WTC11 (cell line): ENCODE measurements at regions not wholly inside any gene's neighbourhood (a gene's known extent, or its start where the extent isn't known, plus 50 kb on each side); places are given as distances from the start of the nearest gene placed in this dataset.
A peak's percentile ranks its signal among the peaks of the same experiment; 100 is the strongest.

Experiments used
- ATAC-seq: fragments of 200-7000 bp; cut with Tn5 transposase; 2 replicates; pipeline ENCODE4 v1.10.0; 2021; ENCODE audit warnings: mild to moderate bottlenecking, moderate library complexity
- CTCF ChIA-PET: fragments of 300-600 bp; sonication (Branson Sonifier 250); formaldehyde crosslinking; loops from one replicate; lab custom pipeline; 2021; ENCODE audit warnings: antibody characterized with exemption; lab: Charles Lee
- POLR2A ChIA-PET: fragments of 350-600 bp; sonication (Branson Sonifier 250); formaldehyde crosslinking; loops from one replicate; lab custom pipeline; 2021; ENCODE audit warnings: antibody characterized with exemption; lab: Charles Lee
- DNase-seq: peaks from one replicate; pipeline ENCODE4 v3.0.0; 2021; ENCODE audit warnings: low spot score
- H3K27ac Mint-ChIP-seq: 2 replicates; pipeline ENCODE4 v1.8.0; 2021; ENCODE audit warnings: mixed read lengths
- H3K27me3 Mint-ChIP-seq: 2 replicates; pipeline ENCODE4 v1.8.0; 2021; ENCODE audit warnings: low read depth, mild to moderate bottlenecking, moderate library complexity, mixed read lengths
- H3K36me3 Mint-ChIP-seq: 2 replicates; pipeline ENCODE4 v1.8.0; 2021; ENCODE audit warnings: mixed read lengths
- H3K4me1 Mint-ChIP-seq: 2 replicates; pipeline ENCODE4 v1.8.0; 2022; ENCODE audit warnings: mixed read lengths
- H3K4me3 Mint-ChIP-seq: 2 replicates; pipeline ENCODE4 v1.8.0; 2021; ENCODE audit warnings: mild to moderate bottlenecking, moderate library complexity, mixed read lengths
- H3K9me3 Mint-ChIP-seq: 2 replicates; pipeline ENCODE4 v1.8.0; 2021; ENCODE audit warnings: mixed read lengths
- AFF4 ChIP-seq: sonication (generic); formaldehyde crosslinking; IDR thresholded peaks from 2 replicates; pipeline ENCODE4 v1.8.1; 2023; ENCODE audit warnings: mild to moderate bottlenecking, missing genetic modification reagents, borderline replicate concordance
- CREM ChIP-seq: sonication (generic); formaldehyde crosslinking; IDR thresholded peaks from 2 replicates; pipeline ENCODE4 v1.8.1; 2022; ENCODE audit warnings: mild to moderate bottlenecking, missing genetic modification reagents, moderate library complexity
- ELF4 ChIP-seq: sonication (generic); formaldehyde crosslinking; IDR thresholded peaks from 2 replicates; pipeline ENCODE4 v1.8.1; 2022; ENCODE audit warnings: low read depth, mild to moderate bottlenecking, moderate library complexity, missing genetic modification reagents
- FOXJ3 ChIP-seq: sonication (generic); formaldehyde crosslinking; IDR thresholded peaks from 2 replicates; pipeline ENCODE4 v1.9.0; 2021; ENCODE audit warnings: missing genetic modification reagents, mild to moderate bottlenecking, borderline replicate concordance
- GABPB1 ChIP-seq: sonication (generic); formaldehyde crosslinking; IDR thresholded peaks from 2 replicates; pipeline ENCODE4 v1.8.1; 2023; ENCODE audit warnings: mild to moderate bottlenecking, missing genetic modification reagents
- IRF2 ChIP-seq: sonication (generic); formaldehyde crosslinking; IDR thresholded peaks from 2 replicates; pipeline ENCODE4 v1.8.0; 2022; ENCODE audit warnings: low read depth, missing genetic modification reagents, borderline replicate concordance
- MXD4 ChIP-seq: fragments of 250-450 bp; sonication (Bioruptor Pico); IDR thresholded peaks from 2 replicates; pipeline ENCODE4 v1.8.0; 2021; ENCODE audit warnings: mild to moderate bottlenecking, moderate library complexity, borderline replicate concordance
- NR2C2 ChIP-seq: sonication (generic); formaldehyde crosslinking; IDR thresholded peaks from 2 replicates; pipeline ENCODE4 v1.8.0; 2022; ENCODE audit warnings: mild to moderate bottlenecking, missing genetic modification reagents
- RELA ChIP-seq: sonication (generic); formaldehyde crosslinking; IDR thresholded peaks from 2 replicates; pipeline ENCODE4 v1.8.1; 2022; ENCODE audit warnings: missing genetic modification reagents, mild to moderate bottlenecking, borderline replicate concordance
- RORB ChIP-seq: fragments of 250-450 bp; sonication (Bioruptor Pico); IDR thresholded peaks from 2 replicates; pipeline ENCODE4 v1.9.0; 2021; ENCODE audit warnings: mild to moderate bottlenecking
- SMAD3 ChIP-seq: sonication (generic); formaldehyde crosslinking; IDR thresholded peaks from 2 replicates; pipeline ENCODE4 v1.8.0; 2022; ENCODE audit warnings: missing genetic modification reagents, mild to moderate bottlenecking, borderline replicate concordance
- TP53 ChIP-seq: sonication (generic); formaldehyde crosslinking; IDR thresholded peaks from 2 replicates; pipeline ENCODE4 v1.8.1; 2023; ENCODE audit warnings: mild to moderate bottlenecking, missing genetic modification reagents
- USF2 ChIP-seq: sonication (generic); formaldehyde crosslinking; IDR thresholded peaks from 2 replicates; pipeline ENCODE4 v1.8.1; 2023; ENCODE audit warnings: mild to moderate bottlenecking, missing genetic modification reagents, moderate library complexity
- ZNF416 ChIP-seq: fragments of 250-450 bp; sonication (Bioruptor Pico); IDR thresholded peaks from 2 replicates; pipeline ENCODE4 v1.9.0; 2021; ENCODE audit warnings: mild to moderate bottlenecking, inconsistent platforms
- ZNF423 ChIP-seq: fragments of 250-450 bp; sonication (Bioruptor Pico); IDR thresholded peaks from 2 replicates; pipeline ENCODE4 v2.1.2; 2022; ENCODE audit warnings: mild to moderate bottlenecking, moderate library complexity
- TF ChIP-seq, protein P1 (sequence below): sonication (generic); formaldehyde crosslinking; IDR thresholded peaks from 2 replicates; pipeline ENCODE4 v1.8.1; 2023; ENCODE audit warnings: mild to moderate bottlenecking, missing genetic modification reagents, moderate library complexity
- TF ChIP-seq, protein P2 (sequence below): sonication (generic); formaldehyde crosslinking; IDR thresholded peaks from 2 replicates; pipeline ENCODE4 v1.8.0; 2022; ENCODE audit warnings: missing genetic modification reagents
- TF ChIP-seq, protein P3 (sequence below): sonication (generic); formaldehyde crosslinking; IDR thresholded peaks from 2 replicates; pipeline ENCODE4 v1.8.0; 2022; ENCODE audit warnings: mild to moderate bottlenecking, missing genetic modification reagents
- TF ChIP-seq, protein P4 (sequence below): sonication (generic); formaldehyde crosslinking; IDR thresholded peaks from 2 replicates; pipeline ENCODE4 v1.8.0; 2023; ENCODE audit warnings: missing genetic modification reagents

GRCh38 chr5:141772281-141772680 lies 90.3 kb upstream of the ARAP3 start (continued):
- TF ChIP-seq, protein P1, sequence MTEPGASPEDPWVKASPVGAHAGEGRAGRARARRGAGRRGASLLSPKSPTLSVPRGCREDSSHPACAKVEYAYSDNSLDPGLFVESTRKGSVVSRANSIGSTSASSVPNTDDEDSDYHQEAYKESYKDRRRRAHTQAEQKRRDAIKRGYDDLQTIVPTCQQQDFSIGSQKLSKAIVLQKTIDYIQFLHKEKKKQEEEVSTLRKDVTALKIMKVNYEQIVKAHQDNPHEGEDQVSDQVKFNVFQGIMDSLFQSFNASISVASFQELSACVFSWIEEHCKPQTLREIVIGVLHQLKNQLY (CRISPR knock-in tag): no peak
- no peak for TF ChIP-seq SMAD3 (CRISPR knock-in tag)

GRCh38 chr5:141771562-141771961 lies 89.5 kb upstream of the ARAP3 start:
- Mint-ChIP-seq H3K9me3 (peaks cover 8% of the 10 kb centered on the region), H3K4me1 (peaks cover 20% of the 10 kb centered on the region), H3K27ac (no peak overlapping the region), H3K27me3 (peaks cover 2% of the 10 kb centered on the region; the same call in 1 of the 2 replicates), H3K36me3 (no peaks in the 10 kb centered on the region), H3K4me3 (no peak overlapping the region)
- DNase-seq (no peak), ATAC-seq (no peak)
- CTCF ChIA-PET: interaction anchor here (0.6 to 3.6 kb wide), 12 partner anchors 9 to 107 kb away, joined by 3 to 24 read pairs (median 3); partner anchors contain the start of gene PCDH1
- POLR2A ChIA-PET: interaction anchor here (1.9 kb wide), 1 partner anchor 40 kb away, joined by 4 read pairs; no protein-coding TSS in a partner anchor
- TF ChIP-seq, protein P2, sequence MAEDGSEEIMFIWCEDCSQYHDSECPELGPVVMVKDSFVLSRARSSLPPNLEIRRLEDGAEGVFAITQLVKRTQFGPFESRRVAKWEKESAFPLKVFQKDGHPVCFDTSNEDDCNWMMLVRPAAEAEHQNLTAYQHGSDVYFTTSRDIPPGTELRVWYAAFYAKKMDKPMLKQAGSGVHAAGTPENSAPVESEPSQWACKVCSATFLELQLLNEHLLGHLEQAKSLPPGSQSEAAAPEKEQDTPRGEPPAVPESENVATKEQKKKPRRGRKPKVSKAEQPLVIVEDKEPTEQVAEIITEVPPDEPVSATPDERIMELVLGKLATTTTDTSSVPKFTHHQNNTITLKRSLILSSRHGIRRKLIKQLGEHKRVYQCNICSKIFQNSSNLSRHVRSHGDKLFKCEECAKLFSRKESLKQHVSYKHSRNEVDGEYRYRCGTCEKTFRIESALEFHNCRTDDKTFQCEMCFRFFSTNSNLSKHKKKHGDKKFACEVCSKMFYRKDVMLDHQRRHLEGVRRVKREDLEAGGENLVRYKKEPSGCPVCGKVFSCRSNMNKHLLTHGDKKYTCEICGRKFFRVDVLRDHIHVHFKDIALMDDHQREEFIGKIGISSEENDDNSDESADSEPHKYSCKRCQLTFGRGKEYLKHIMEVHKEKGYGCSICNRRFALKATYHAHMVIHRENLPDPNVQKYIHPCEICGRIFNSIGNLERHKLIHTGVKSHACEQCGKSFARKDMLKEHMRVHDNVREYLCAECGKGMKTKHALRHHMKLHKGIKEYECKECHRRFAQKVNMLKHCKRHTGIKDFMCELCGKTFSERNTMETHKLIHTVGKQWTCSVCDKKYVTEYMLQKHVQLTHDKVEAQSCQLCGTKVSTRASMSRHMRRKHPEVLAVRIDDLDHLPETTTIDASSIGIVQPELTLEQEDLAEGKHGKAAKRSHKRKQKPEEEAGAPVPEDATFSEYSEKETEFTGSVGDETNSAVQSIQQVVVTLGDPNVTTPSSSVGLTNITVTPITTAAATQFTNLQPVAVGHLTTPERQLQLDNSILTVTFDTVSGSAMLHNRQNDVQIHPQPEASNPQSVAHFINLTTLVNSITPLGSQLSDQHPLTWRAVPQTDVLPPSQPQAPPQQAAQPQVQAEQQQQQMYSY (CRISPR knock-in tag): 0 out of 2 replicates have a peak, but pooled peaks have one; percentile 45
- TF ChIP-seq RELA (no peak), FOXJ3 (no peak), ZNF423 (CRISPR knock-in tag) (no peak)

GRCh38 chr5:141771031-141771430 lies 89.0 kb upstream of the ARAP3 start:
- CTCF ChIA-PET: interaction anchor here (0.8 to 3.6 kb wide), 7 partner anchors 13 to 71 kb away, joined by 3 to 24 read pairs (median 4); no protein-coding TSS in a partner anchor
- DNase-seq: no peak
- Mint-ChIP-seq H3K27me3 (peaks cover 2% of the 10 kb centered on the region; the same call in 1 of the 2 replicates), H3K4me3 (no peak overlapping the region), H3K36me3 (no peaks in the 10 kb centered on the region), H3K9me3 (peaks cover 5% of the 10 kb centered on the region; the same call in 1 of the 2 replicates), H3K27ac (no peak overlapping the region), H3K4me1 (peaks cover 20% of the 10 kb centered on the region)
- POLR2A ChIA-PET: interaction anchor here (1.9 kb wide), 1 partner anchor 41 kb away, joined by 4 read pairs; no protein-coding TSS in a partner anchor
- TF ChIP-seq IRF2 (CRISPR knock-in tag) (no peak), ELF4 (no peak), ZNF416 (CRISPR knock-in tag) (no peak), AFF4 (CRISPR knock-in tag) (no peak), USF2 (CRISPR knock-in tag) (no peak), TP53 (CRISPR knock-in tag) (no peak), NR2C2 (CRISPR knock-in tag) (no peak), GABPB1 (no peak), CREM (CRISPR knock-in tag) (no peak), MXD4 (CRISPR knock-in tag) (no peak), RORB (CRISPR knock-in tag) (no peak)
- TF ChIP-seq, protein P3, sequence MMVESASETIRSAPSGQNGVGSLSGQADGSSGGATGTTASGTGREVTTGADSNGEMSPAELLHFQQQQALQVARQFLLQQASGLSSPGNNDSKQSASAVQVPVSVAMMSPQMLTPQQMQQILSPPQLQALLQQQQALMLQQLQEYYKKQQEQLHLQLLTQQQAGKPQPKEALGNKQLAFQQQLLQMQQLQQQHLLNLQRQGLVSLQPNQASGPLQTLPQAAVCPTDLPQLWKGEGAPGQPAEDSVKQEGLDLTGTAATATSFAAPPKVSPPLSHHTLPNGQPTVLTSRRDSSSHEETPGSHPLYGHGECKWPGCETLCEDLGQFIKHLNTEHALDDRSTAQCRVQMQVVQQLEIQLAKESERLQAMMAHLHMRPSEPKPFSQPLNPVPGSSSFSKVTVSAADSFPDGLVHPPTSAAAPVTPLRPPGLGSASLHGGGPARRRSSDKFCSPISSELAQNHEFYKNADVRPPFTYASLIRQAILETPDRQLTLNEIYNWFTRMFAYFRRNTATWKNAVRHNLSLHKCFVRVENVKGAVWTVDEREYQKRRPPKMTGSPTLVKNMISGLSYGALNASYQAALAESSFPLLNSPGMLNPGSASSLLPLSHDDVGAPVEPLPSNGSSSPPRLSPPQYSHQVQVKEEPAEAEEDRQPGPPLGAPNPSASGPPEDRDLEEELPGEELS (CRISPR knock-in tag): no peak
- TF ChIP-seq, protein P4, sequence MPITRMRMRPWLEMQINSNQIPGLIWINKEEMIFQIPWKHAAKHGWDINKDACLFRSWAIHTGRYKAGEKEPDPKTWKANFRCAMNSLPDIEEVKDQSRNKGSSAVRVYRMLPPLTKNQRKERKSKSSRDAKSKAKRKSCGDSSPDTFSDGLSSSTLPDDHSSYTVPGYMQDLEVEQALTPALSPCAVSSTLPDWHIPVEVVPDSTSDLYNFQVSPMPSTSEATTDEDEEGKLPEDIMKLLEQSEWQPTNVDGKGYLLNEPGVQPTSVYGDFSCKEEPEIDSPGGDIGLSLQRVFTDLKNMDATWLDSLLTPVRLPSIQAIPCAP (CRISPR knock-in tag): no peak
- ATAC-seq: 0 out of 2 replicates have a peak, but pooled peaks have one; percentile 13
